CD14-positive monocyte (primary cell): ENCODE measurements at regions not wholly inside any gene's neighbourhood (a gene's known extent, or its start where the extent isn't known, plus 50 kb on each side); places are given as distances from the start of the nearest gene placed in this dataset.

ENCODE experiments used
- DNase-seq, 3 donors: peaks; one replicate each; pipeline ENCODE4 v3.0.0-alpha.2; 2011 to 2022
- H2AFZ ChIP-seq: 2 replicates; pipeline ENCODE4 v1.6.0; 2012; ENCODE audit warnings: mild to moderate bottlenecking, low read depth, low read length, inconsistent platforms; ENCODE audit not compliant: insufficient read depth, poor library complexity, severe bottlenecking
- H3K27ac ChIP-seq, 2 donors: 1 replicate in 1 of 2; 2 replicates in 1 of 2; pipeline ENCODE4 v1.5.1; 2012 to 2013; ENCODE audit warnings: low read length in 2 of 2, control low read depth in 1 of 2, inconsistent platforms in 1 of 2, low read depth in 1 of 2, mild to moderate bottlenecking in 1 of 2
- H3K27me3 ChIP-seq, 2 donors: one replicate each; pipeline versions ENCODE4 v1.6.0 to v1.6.1; 2011 to 2013; ENCODE audit warnings: low read length in 2 of 2; ENCODE audit not compliant: control insufficient read depth in 2 of 2, insufficient read depth in 2 of 2
- H3K36me3 ChIP-seq, 2 donors: replicated peaks in 1 of 2; 1 replicate in 1 of 2; 2 replicates in 1 of 2; pipeline versions ENCODE4 v1.5.1 to v1.6.1; 2012 to 2013; ENCODE audit warnings: low read length in 2 of 2, control low read depth in 1 of 2, inconsistent platforms in 1 of 2, mild to moderate bottlenecking in 1 of 2; ENCODE audit not compliant: insufficient read depth in 2 of 2, control insufficient read depth in 1 of 2
- H3K4me1 ChIP-seq, 2 donors: 1 replicate in 1 of 2; 2 replicates in 1 of 2; pipeline versions ENCODE4 v1.5.1 to v1.6.1; 2012 to 2013; ENCODE audit warnings: low read length in 2 of 2, control low read depth in 1 of 2, inconsistent platforms in 1 of 2, mild to moderate bottlenecking in 1 of 2, moderate library complexity in 1 of 2; ENCODE audit not compliant: insufficient read depth in 2 of 2, control insufficient read depth in 1 of 2
- H3K4me2 ChIP-seq: replicated peaks from 2 replicates; pipeline ENCODE3; 2012; ENCODE audit warnings: low read length, moderate library complexity, mild to moderate bottlenecking; ENCODE audit not compliant: poor library complexity, severe bottlenecking; ENCODE audit errors: extremely low read depth
- H3K4me3 ChIP-seq, 3 experiments: fragments of 200-600 bp in 1 of 3; sonication (generic) in 1 of 3; replicated peaks in 1 of 3; 1 replicate in 2 of 3; 2 replicates in 1 of 3; pipeline ENCODE4 v1.5.1; 2011 to 2013; ENCODE audit warnings: low read length in 3 of 3, mild to moderate bottlenecking in 3 of 3, control low read depth in 2 of 3, low read depth in 2 of 3, inconsistent platforms in 1 of 3, moderate library complexity in 1 of 3
- H3K79me2 ChIP-seq: 2 replicates; pipeline ENCODE4 v1.6.0; 2012; ENCODE audit warnings: mild to moderate bottlenecking, control low read depth, inconsistent platforms, low read length, moderate library complexity; ENCODE audit not compliant: insufficient read depth
- H3K9ac ChIP-seq: 2 replicates; pipeline ENCODE4 v1.6.0; 2017; ENCODE audit warnings: low read length, mild to moderate bottlenecking; ENCODE audit not compliant: insufficient read depth, poor library complexity, severe bottlenecking
- H3K9me3 ChIP-seq, 2 donors: replicated peaks in 1 of 2; 1 replicate in 1 of 2; 2 replicates in 1 of 2; pipeline versions ENCODE4 v1.5.1 to v1.6.1; 2012 to 2013; ENCODE audit warnings: low read length in 2 of 2, control low read depth in 1 of 2; ENCODE audit not compliant: control insufficient read depth in 1 of 2, insufficient read depth in 1 of 2
- H4K20me1 ChIP-seq: 2 replicates; pipeline ENCODE4 v1.6.0; 2012; ENCODE audit warnings: mild to moderate bottlenecking, low read length, control low read depth, moderate library complexity; ENCODE audit not compliant: insufficient read depth
- H3K27ac Mint-ChIP-seq, 7 donors: one replicate each; pipeline ENCODE4 v1.8.0; 2020; ENCODE audit warnings: mild to moderate bottlenecking in 7 of 7, mixed read lengths in 7 of 7, moderate library complexity in 6 of 7, inconsistent platforms in 2 of 7
- H3K27me3 Mint-ChIP-seq, 3 donors: one replicate each; pipeline ENCODE4 v1.8.0; 2021 to 2022; ENCODE audit warnings: low read depth in 3 of 3, mild to moderate bottlenecking in 3 of 3, mixed read lengths in 3 of 3, moderate library complexity in 3 of 3, inconsistent platforms in 1 of 3
- H3K36me3 Mint-ChIP-seq, 2 donors: one replicate each; pipeline ENCODE4 v1.8.0; 2020; ENCODE audit warnings: mixed read lengths in 2 of 2, inconsistent platforms in 1 of 2, mild to moderate bottlenecking in 1 of 2
- H3K4me1 Mint-ChIP-seq: one replicate; pipeline ENCODE4 v1.8.0; 2020; ENCODE audit warnings: mild to moderate bottlenecking, mixed read lengths
- H3K4me3 Mint-ChIP-seq, 2 donors: one replicate each; pipeline ENCODE4 v1.8.0; 2020; ENCODE audit warnings: mild to moderate bottlenecking in 2 of 2, mixed read lengths in 2 of 2, moderate library complexity in 1 of 2
- H3K9me3 Mint-ChIP-seq, 7 donors: one replicate each; pipeline ENCODE4 v1.8.0; 2020 to 2022; ENCODE audit warnings: mixed read lengths in 7 of 7, mild to moderate bottlenecking in 6 of 7, moderate library complexity in 6 of 7, inconsistent platforms in 2 of 7
- CTCF ChIP-seq: fragments of 200-600 bp; IDR thresholded peaks from one replicate; pipeline ENCODE4 v1.8.0; 2022; ENCODE audit warnings: antibody characterized with exemption, mild to moderate bottlenecking
- WGBS: methylation state at CpG from one replicate; pipeline ENCODE4 v1.1.5; 2013; ENCODE audit warnings: missing lambda C conversion rate; ENCODE audit not compliant: insufficient coverage; 5-methylcytosine and 5-hydroxymethylcytosine counted together
- intact Hi-C, 2 donors: fragments of 100-400 bp; cut with micrococcal nuclease; formaldehyde crosslinking; loops; one replicate each; pipeline versions ENCODE4 v1.15.0 to v1.15.1; 2023

GRCh38 chr20:1718604-1719384 lies 61.2 kb upstream of the SIRPG start:
- Histone ChIP-seq H3K27ac (no peak overlapping the region), H3K4me1 (peaks cover 10 to 18% of the 10 kb centered on the region in 2 donors), H3K4me2 (no peak overlapping the region), H4K20me1 (no peaks in the 10 kb centered on the region), H3K79me2 (no peaks in the 10 kb centered on the region), H3K27me3 (peaks cover 0 to 3% of the 10 kb centered on the region in 2 donors), H3K36me3 (no peaks in the 10 kb centered on the region), H3K9ac (no peak overlapping the region), H3K4me3 (no peak overlapping the region), H3K9me3 (peaks cover 0 to 2% of the 10 kb centered on the region in 2 donors), H2AFZ (no peak overlapping the region)
- 76% methylated on average over 6 of the region's 8 CpGs for WGBS
- Mint-ChIP-seq H3K4me3 (peak overlapping the region in 1 of 2 donors; percentile 31), H3K4me1 (peaks cover 28% of the 10 kb centered on the region), H3K27me3 (peaks cover 7 to 12% (median 11%) of the 10 kb centered on the region in 3 donors), H3K9me3 (peaks cover 2 to 7% (median 4%) of the 10 kb centered on the region in 7 donors), H3K36me3 (no peaks in the 10 kb centered on the region), H3K27ac (no peak overlapping the region)
- DNase-seq: no peak
- intact Hi-C loops: no loop called here
- no peak for TF ChIP-seq CTCF

- Histone ChIP-seq H2AFZ (no peak overlapping the region), H3K79me2 (no peaks in the 10 kb centered on the region), H3K36me3 (no peaks in the 10 kb centered on the region), H4K20me1 (no peaks in the 10 kb centered on the region), H3K27ac (no peak overlapping the region), H3K9me3 (peaks cover 0 to 15% of the 10 kb centered on the region in 2 donors), H3K4me1 (peaks cover 9 to 10% of the 10 kb centered on the region in 2 donors), H3K27me3 (peaks cover 0 to 5% of the 10 kb centered on the region in 2 donors), H3K4me3 (no peak overlapping the region), H3K4me2 (no peak overlapping the region), H3K9ac (no peak overlapping the region)
- H3K4me1 Mint-ChIP-seq: peaks cover 22% of the 10 kb centered on the region
- no peak overlapping the region for H3K27ac Mint-ChIP-seq
- peaks cover 10 to 27% (median 17%) of the 10 kb centered on the region in 7 donors for H3K9me3 Mint-ChIP-seq
- H3K27me3 Mint-ChIP-seq: peaks cover 1 to 16% (median 8%) of the 10 kb centered on the region in 3 donors
- no peak for DNase-seq
- intact Hi-C loops: no loop called here
- 90% methylated on average over 1 of the region's 4 CpGs for WGBS
- no peak for TF ChIP-seq CTCF
- no peaks in the 10 kb centered on the region for H3K36me3 Mint-ChIP-seq
- H3K4me3 Mint-ChIP-seq: no peak overlapping the region
These were observed 55.4 kb upstream of the SIRPG start for GRCh38 chr20:1712634-1713624.
